H9 (cell line): ENCODE measurements at regions not wholly inside any gene's neighbourhood (a gene's known extent, or its start where the extent isn't known, plus 50 kb on each side); places are given as distances from the start of the nearest gene placed in this dataset.

Experiments
- DNase-seq: peaks from one replicate; pipeline ENCODE4 v3.0.0-alpha.2; 2017
- H2AFZ ChIP-seq: one replicate; pipeline ENCODE4 v1.6.1; 2013; ENCODE audit warnings: mild to moderate bottlenecking, low read length, control low read depth, moderate library complexity
- H2AK5ac ChIP-seq: 2 replicates; pipeline ENCODE4 v1.6.1; 2013; ENCODE audit warnings: low read length, control low read depth, mixed read lengths; ENCODE audit not compliant: insufficient read length
- H2BK120ac ChIP-seq: one replicate; pipeline ENCODE4 v1.6.1; 2013; ENCODE audit warnings: low read depth, mild to moderate bottlenecking, low read length, control low read depth, inconsistent platforms; ENCODE audit not compliant: poor library complexity, severe bottlenecking
- H2BK12ac ChIP-seq: 2 replicates; pipeline ENCODE4 v1.6.1; 2013; ENCODE audit warnings: low read length, control low read depth, mixed read lengths, low read depth; ENCODE audit not compliant: insufficient read length
- H2BK15ac ChIP-seq: 2 replicates; pipeline ENCODE4 v1.6.1; 2013; ENCODE audit warnings: low read depth, low read length, control low read depth
- H2BK20ac ChIP-seq: one replicate; pipeline ENCODE4 v1.6.1; 2013; ENCODE audit warnings: low read depth, mild to moderate bottlenecking, low read length, control low read depth, inconsistent platforms; ENCODE audit not compliant: poor library complexity, severe bottlenecking
- H2BK5ac ChIP-seq: 2 replicates; pipeline ENCODE4 v1.6.1; 2013; ENCODE audit warnings: low read length, control low read depth, mixed read lengths; ENCODE audit not compliant: insufficient read length
- H3K14ac ChIP-seq: 2 replicates; pipeline ENCODE4 v1.6.1; 2013; ENCODE audit warnings: low read length, control low read depth; ENCODE audit not compliant: insufficient read depth
- H3K18ac ChIP-seq: 2 replicates; pipeline ENCODE4 v1.6.1; 2013; ENCODE audit warnings: low read depth, mild to moderate bottlenecking, mixed read lengths, low read length, control low read depth; ENCODE audit not compliant: insufficient read length
- H3K23ac ChIP-seq: 2 replicates; pipeline ENCODE4 v1.6.1; 2013; ENCODE audit warnings: low read length, control low read depth, mixed read lengths, low read depth; ENCODE audit not compliant: insufficient read length
- H3K23me2 ChIP-seq: 2 replicates; pipeline ENCODE4 v1.6.1; 2013; ENCODE audit warnings: low read depth, mild to moderate bottlenecking, mixed read lengths, low read length, control low read depth; ENCODE audit not compliant: insufficient read length, poor library complexity, severe bottlenecking
- H3K27ac ChIP-seq: 2 replicates; pipeline ENCODE4 v1.5.1; 2013; ENCODE audit warnings: low read length, control low read depth, mixed read lengths, low read depth; ENCODE audit not compliant: insufficient read length
- H3K27me3 ChIP-seq: 2 replicates; pipeline ENCODE4 v1.6.1; 2013; ENCODE audit warnings: low read length, control low read depth, inconsistent platforms; ENCODE audit not compliant: insufficient read depth
- H3K4ac ChIP-seq: 2 replicates; pipeline ENCODE4 v1.6.1; 2013; ENCODE audit warnings: low read depth, mild to moderate bottlenecking, control low read depth, inconsistent platforms, low read length, moderate library complexity
- H3K4me1 ChIP-seq: 2 replicates; pipeline ENCODE4 v1.6.1; 2013; ENCODE audit warnings: low read length, control low read depth, inconsistent platforms; ENCODE audit not compliant: insufficient read depth
- H3K4me2 ChIP-seq: 2 replicates; pipeline ENCODE4 v1.6.1; 2013; ENCODE audit warnings: low read length, control low read depth, mixed read lengths; ENCODE audit not compliant: insufficient read length, insufficient read depth
- H3K56ac ChIP-seq: 2 replicates; pipeline ENCODE4 v1.6.1; 2013; ENCODE audit warnings: low read depth, mild to moderate bottlenecking, mixed read lengths, low read length, control low read depth; ENCODE audit not compliant: insufficient read length
- H3K79me1 ChIP-seq: 2 replicates; pipeline ENCODE4 v1.6.1; 2013; ENCODE audit warnings: low read depth, mild to moderate bottlenecking, moderate library complexity, low read length, control low read depth, inconsistent platforms; ENCODE audit not compliant: insufficient read depth, poor library complexity, severe bottlenecking
- H3K79me2 ChIP-seq: 2 replicates; pipeline ENCODE4 v1.6.1; 2013; ENCODE audit warnings: low read length, control low read depth, inconsistent platforms; ENCODE audit not compliant: insufficient read depth
- H3K9ac ChIP-seq: 2 replicates; pipeline ENCODE4 v1.6.1; 2013; ENCODE audit warnings: low read length, control low read depth, mixed read lengths; ENCODE audit not compliant: insufficient read length; ENCODE audit errors: extremely low read depth
- H3K9me3 ChIP-seq: one replicate; pipeline ENCODE4 v1.6.1; 2013; ENCODE audit warnings: low read depth, low read length, inconsistent platforms; ENCODE audit not compliant: control insufficient read depth
- H3T11ph ChIP-seq: one replicate; pipeline ENCODE4 v1.6.1; 2013; ENCODE audit warnings: mild to moderate bottlenecking, low read length, control low read depth, inconsistent platforms
- H4K20me1 ChIP-seq: one replicate; pipeline ENCODE4 v1.6.1; 2013; ENCODE audit not compliant: control insufficient read depth, insufficient read length, insufficient read depth
- H4K5ac ChIP-seq: 2 replicates; pipeline ENCODE4 v1.6.1; 2013; ENCODE audit warnings: low read depth, mild to moderate bottlenecking, mixed read lengths, low read length, control low read depth; ENCODE audit not compliant: insufficient read length
- H4K8ac ChIP-seq: replicated peaks from 2 replicates; pipeline ENCODE4 v1.6.1; 2013; ENCODE audit warnings: low read length, control low read depth, mixed read lengths, low read depth; ENCODE audit not compliant: insufficient read length
- H4K91ac ChIP-seq: 2 replicates; pipeline ENCODE4 v1.6.1; 2013; ENCODE audit warnings: low read depth, mild to moderate bottlenecking, moderate library complexity, mixed read lengths, low read length, control low read depth; ENCODE audit not compliant: insufficient read length
- H3K27ac Mint-ChIP-seq, 3 experiments: 2 replicates in 2 of 3; 3 replicates in 1 of 3; pipeline ENCODE4 v1.8.0; 2020 to 2021; ENCODE audit warnings: mixed read lengths in 3 of 3, mild to moderate bottlenecking in 1 of 3, moderate library complexity in 1 of 3
- H3K27me3 Mint-ChIP-seq: 2 replicates; pipeline ENCODE4 v1.8.0; 2021; ENCODE audit warnings: low read depth, mild to moderate bottlenecking, moderate library complexity, mixed read lengths
- H3K36me3 Mint-ChIP-seq, 3 experiments: 2 replicates in 2 of 3; 3 replicates in 1 of 3; pipeline ENCODE4 v1.8.0; 2020 to 2021; ENCODE audit warnings: low read depth in 3 of 3, mixed read lengths in 3 of 3; ENCODE audit not compliant: insufficient read depth in 1 of 3
- H3K4me1 Mint-ChIP-seq, 2 experiments: 2 replicates each; pipeline ENCODE4 v1.8.0; 2020; ENCODE audit warnings: mixed read lengths in 2 of 2
- H3K4me3 Mint-ChIP-seq, 2 experiments: 2 replicates in 1 of 2; 3 replicates in 1 of 2; pipeline ENCODE4 v1.8.0; 2020 to 2021; ENCODE audit warnings: mild to moderate bottlenecking in 2 of 2, mixed read lengths in 2 of 2, moderate library complexity in 1 of 2
- H3K9me3 Mint-ChIP-seq, 2 experiments: 2 replicates in 1 of 2; 3 replicates in 1 of 2; pipeline ENCODE4 v1.8.0; 2020; ENCODE audit warnings: mild to moderate bottlenecking in 2 of 2, mixed read lengths in 2 of 2, moderate library complexity in 1 of 2
- CTCF ChIP-seq: fragments of 200-600 bp; sonication (generic); conservative IDR thresholded peaks from 3 replicates; pipeline ENCODE4 v1.8.0; 2021; ENCODE audit warnings: antibody characterized with exemption, mild to moderate bottlenecking
- WGBS: extraction: QIAGEN DNeasy Blood & Tissue Kit; methylation state at CpG from one replicate; pipeline ENCODE4 v1.1.7; 2013; ENCODE audit warnings: missing lambda C conversion rate, low lambda C conversion rate, mixed read lengths; ENCODE audit not compliant: insufficient read length; ENCODE audit errors: extremely low coverage; 5-methylcytosine and 5-hydroxymethylcytosine counted together

DNA sequence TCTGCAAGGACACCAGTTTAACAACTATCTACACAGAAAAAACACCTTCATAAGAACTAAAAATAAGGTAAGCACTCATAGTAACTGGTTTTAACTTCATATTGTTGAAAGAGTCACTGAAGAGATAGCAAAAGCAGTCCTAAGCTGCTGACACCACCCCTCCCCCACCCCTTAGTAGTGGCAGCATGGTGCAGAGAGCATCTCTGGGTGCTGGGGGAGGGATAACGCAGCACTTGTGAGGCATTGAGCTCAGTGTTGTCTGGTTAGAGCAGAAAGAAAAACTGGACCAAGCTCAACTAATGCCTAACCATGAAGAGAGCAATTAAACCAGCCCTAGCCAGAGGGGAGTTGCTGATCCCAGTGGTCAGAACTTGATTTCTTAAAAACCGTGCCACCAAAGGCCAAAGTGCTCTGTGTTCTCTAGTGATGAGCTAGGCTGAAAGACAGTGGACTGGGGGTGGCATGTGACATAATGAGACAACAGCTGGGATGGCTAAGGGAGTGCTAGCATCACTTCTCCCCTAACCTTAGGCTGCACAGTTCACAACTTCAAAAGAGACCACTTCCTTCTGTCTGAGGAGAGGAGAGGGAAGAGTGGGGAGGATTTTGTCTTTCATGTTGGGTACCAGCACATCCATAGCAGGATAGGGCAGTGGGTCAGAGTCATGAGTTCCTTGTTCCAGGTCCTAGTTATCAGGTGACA, 669.3 kb downstream of the PDHA2 start:
- H3K36me3 Mint-ChIP-seq: peaks cover 0 to 10% (median 2%) of the 10 kb centered on the region in 3 experiments; a peak in 1 of 7 replicates
- Histone ChIP-seq H3K27ac (no peak overlapping the region), H3K14ac (no peak overlapping the region)

More for the DNA sequence above, 669.3 kb downstream of the PDHA2 start:
- Histone ChIP-seq H3K27me3 (no peaks in the 10 kb centered on the region), H3T11ph (no peak overlapping the region), H4K5ac (no peak overlapping the region), H2AFZ (no peak overlapping the region), H3K18ac (no peak overlapping the region), H3K23ac (no peak overlapping the region), H3K4ac (no peak overlapping the region), H3K9ac (no peak overlapping the region), H3K4me2 (no peak overlapping the region), H3K79me2 (no peaks in the 10 kb centered on the region), H3K4me1 (no peaks in the 10 kb centered on the region), H2BK20ac (no peak overlapping the region), H4K91ac (no peak overlapping the region), H3K9me3 (no peaks in the 10 kb centered on the region), H3K56ac (no peak overlapping the region), H2AK5ac (no peak overlapping the region), H3K23me2 (no peaks in the 10 kb centered on the region), H2BK5ac (no peak overlapping the region), H4K8ac (no peak overlapping the region), H2BK120ac (no peak overlapping the region), H2BK15ac (no peak overlapping the region), H3K79me1 (no peaks in the 10 kb centered on the region), H2BK12ac (no peak overlapping the region), H4K20me1 (no peaks in the 10 kb centered on the region)
- no CpG with 5 or more reads among the region's 2 CpGs for WGBS
- DNase-seq: no peak
- H3K4me1 Mint-ChIP-seq: no peaks in the 10 kb centered on the region
- peaks cover 0 to 6% of the 10 kb centered on the region in 2 experiments; a peak in 2 of 5 replicates for H3K9me3 Mint-ChIP-seq
- no peaks in the 10 kb centered on the region for H3K27me3 Mint-ChIP-seq
- H3K27ac Mint-ChIP-seq: no peak overlapping the region
- H3K4me3 Mint-ChIP-seq: no peak overlapping the region
- TF ChIP-seq CTCF: no peak
